Uterus (tissue), 2 donors: ENCODE measurements at regions not wholly inside any gene's neighbourhood (a gene's known extent, or its start where the extent isn't known, plus 50 kb on each side); places are given as distances from the start of the nearest gene placed in this dataset.

Source experiments
- POLR2A ChIP-seq, 2 donors: fragments of 450-650 bp; IDR thresholded peaks; one replicate each; pipeline ENCODE4 v1.6.1; 2016; ENCODE audit warnings: antibody characterized with exemption in 2 of 2, mild to moderate bottlenecking in 1 of 2, moderate library complexity in 1 of 2
- TF ChIP-seq, protein P1 (sequence below), 4 experiments: fragments of 200-600 bp in 2 of 4; fragments of 450-650 bp in 2 of 4; sonication (generic) in 2 of 4; IDR thresholded peaks; one replicate each; pipeline ENCODE4 v1.5.1; 2016 to 2019; ENCODE audit warnings: antibody characterized with exemption in 4 of 4, mild to moderate bottlenecking in 2 of 4, moderate library complexity in 1 of 4

DNA sequence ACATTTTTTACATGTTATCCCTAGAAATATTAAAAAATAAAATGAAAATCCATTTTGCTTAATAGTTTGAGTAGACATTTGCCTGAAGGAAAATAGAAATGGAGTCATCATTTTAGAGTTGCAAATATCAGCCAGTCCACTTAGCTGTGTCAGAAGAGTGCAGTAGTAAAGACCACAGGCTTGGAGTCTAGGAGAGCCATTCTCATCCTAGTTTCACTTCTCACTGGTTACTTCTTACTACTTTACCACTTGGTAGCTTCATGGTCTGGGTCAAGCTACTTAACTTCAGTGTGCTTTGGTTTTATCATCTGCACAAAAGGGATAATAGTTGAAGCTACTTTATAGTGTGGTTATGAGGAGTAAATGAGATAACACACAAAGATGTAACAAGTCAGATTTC is 286.5 kb upstream of the NBEA start:
- TF ChIP-seq POLR2A (IDR thresholded peaks at IDR 0.05): no peak
- TF ChIP-seq, protein P1, sequence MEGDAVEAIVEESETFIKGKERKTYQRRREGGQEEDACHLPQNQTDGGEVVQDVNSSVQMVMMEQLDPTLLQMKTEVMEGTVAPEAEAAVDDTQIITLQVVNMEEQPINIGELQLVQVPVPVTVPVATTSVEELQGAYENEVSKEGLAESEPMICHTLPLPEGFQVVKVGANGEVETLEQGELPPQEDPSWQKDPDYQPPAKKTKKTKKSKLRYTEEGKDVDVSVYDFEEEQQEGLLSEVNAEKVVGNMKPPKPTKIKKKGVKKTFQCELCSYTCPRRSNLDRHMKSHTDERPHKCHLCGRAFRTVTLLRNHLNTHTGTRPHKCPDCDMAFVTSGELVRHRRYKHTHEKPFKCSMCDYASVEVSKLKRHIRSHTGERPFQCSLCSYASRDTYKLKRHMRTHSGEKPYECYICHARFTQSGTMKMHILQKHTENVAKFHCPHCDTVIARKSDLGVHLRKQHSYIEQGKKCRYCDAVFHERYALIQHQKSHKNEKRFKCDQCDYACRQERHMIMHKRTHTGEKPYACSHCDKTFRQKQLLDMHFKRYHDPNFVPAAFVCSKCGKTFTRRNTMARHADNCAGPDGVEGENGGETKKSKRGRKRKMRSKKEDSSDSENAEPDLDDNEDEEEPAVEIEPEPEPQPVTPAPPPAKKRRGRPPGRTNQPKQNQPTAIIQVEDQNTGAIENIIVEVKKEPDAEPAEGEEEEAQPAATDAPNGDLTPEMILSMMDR (IDR thresholded peaks at IDR 0.05): no peak
